Ramos (cell line): ENCODE measurements at regions not wholly inside any gene's neighbourhood (a gene's known extent, or its start where the extent isn't known, plus 50 kb on each side); places are given as distances from the start of the nearest gene placed in this dataset.
"Not testable (repeated sequence)": the region's sequence is repeated elsewhere in the genome, so short reads cannot be mapped to it uniquely, and the experiment has no call there.

Source experiments
- in situ Hi-C: fragments of 300-500 bp; cut with MboI; formaldehyde crosslinking; loops from one replicate; pipeline ENCODE4 v1.14.3; 2022; ENCODE audit warnings: low sequenced_read_pairs; ENCODE audit not compliant: unreplicated experiment

DNA sequence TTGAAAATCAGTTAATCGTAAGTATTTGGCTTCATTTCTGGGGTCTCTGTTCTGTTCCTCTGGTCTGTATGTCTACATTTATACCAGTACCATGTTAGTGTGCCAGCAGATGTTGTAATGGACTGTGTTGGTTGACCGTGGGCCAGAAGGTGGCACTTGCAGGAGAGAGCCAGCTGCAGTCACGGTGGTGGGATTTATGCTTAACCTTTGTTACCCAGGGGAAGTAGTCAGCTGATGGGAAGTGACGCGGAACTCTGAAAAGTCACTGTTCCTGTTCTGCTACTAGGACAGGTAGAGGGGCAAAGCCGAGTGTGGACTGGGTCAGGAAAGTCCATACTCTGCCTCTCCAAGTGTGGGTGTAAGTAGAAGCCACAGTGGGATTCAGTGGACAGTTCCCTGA lies 420.4 kb upstream of the NDN start:
- in situ Hi-C loops, result not testable (repeated sequence)

- in situ Hi-C loops, result not testable (repeated sequence)
Observed at GRCh38 chr15:24107948-24108347, 420.8 kb upstream of the NDN start.

- in situ Hi-C loops, result not testable (repeated sequence)
Observed at GRCh38 chr15:24108349-24108748, 421.2 kb upstream of the NDN start.

- in situ Hi-C loops, result not testable (repeated sequence)
Observed at GRCh38 chr15:24139622-24140021, 452.5 kb upstream of the NDN start.

DNA sequence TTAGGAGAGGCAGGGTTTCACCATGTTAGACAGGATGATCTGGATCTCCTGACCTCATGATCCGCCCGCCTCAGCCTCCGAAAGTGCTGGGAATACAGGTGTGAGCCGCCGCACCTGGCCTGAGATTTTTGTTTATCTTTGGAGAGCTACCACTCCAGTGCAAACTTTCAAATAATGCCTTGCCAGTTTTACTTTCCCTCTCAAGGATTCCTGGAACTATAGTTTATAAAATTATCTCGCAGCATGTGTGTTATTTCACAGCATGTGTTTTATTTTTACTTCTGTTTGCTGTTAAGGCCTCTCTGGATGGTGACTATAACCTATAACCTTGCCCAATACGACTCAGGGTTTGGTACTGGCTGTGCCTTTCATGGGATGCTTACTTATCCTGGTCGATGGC lies 458.0 kb upstream of the NDN start:
- in situ Hi-C loops, result not testable (repeated sequence)

DNA sequence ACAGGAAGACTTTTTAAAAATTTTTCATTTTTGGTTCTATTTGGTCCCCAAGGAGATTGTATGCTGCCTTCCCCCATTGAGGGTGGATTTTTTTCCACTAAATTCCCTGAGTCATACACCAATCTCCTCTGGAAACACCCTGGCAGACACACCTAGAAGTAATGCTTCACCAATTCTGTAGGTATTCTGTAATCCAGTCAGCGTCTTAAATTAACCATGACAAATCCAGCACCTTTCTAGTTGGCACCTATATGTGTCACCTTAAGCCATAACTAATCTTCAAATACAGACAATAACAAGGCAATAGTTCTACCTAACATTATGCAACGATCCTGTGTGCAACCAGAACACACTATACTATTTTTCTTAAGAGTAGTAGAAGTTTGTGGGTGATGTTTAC lies 459.1 kb upstream of the NDN start:
- in situ Hi-C loops, result no loop called here

- in situ Hi-C loops, result no loop called here
Observed at GRCh38 chr15:24150542-24150941, 463.4 kb upstream of the NDN start.

GRCh38 chr15:24158306-24158705 lies 471.2 kb upstream of the NDN start:
- in situ Hi-C loops, result not testable (repeated sequence)

DNA sequence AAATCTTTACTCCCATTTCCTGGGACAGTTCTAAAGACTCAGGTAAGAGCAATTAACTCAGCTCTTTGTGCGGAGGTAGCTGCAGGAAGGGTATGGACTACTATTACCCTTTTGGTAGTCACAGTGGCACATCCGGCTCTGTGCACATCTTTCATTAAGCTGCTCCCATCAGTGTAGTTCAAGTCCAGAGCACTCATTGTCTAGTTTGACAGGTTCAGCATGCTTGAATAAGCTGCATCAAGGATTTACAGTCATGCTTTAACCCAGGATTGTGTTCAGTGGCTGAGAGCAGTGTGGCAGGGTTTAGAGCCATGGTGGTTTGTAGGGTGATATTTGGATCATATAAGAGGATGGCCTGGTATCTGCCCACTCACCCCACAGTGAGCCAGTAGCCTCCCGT lies 478.4 kb upstream of the NDN start:
- in situ Hi-C loops, result not testable (repeated sequence)

- in situ Hi-C loops, result not testable (repeated sequence)
Observed at GRCh38 chr15:24202297-24202696, 473.3 kb upstream of the NPAP1 start.

- in situ Hi-C loops, result not testable (repeated sequence)
Observed at GRCh38 chr15:24211742-24212476, 463.7 kb upstream of the NPAP1 start.

DNA sequence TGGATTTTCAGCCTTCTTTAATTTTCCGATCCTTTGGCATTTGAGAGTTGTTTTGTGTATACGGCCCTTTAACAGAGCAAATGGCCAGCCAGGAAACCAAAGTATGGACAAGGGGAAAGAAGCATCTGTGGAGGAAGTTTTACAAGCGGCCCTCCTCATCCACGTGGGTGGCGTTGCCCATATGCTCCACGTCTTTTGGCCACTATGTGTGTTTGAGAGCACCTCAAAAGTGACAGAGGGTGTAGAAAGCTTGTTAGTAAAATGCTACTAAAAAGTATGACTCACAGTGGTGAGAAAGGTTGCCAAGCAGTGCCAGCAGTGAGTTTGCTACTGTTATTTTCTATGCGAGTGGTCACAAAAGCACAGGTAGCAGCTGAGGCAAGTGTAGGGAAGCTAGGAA lies 451.8 kb upstream of the NPAP1 start:
- in situ Hi-C loops, result no loop called here

- in situ Hi-C loops, result no loop called here
Observed at GRCh38 chr15:24224161-24224560, 451.4 kb upstream of the NPAP1 start.

DNA sequence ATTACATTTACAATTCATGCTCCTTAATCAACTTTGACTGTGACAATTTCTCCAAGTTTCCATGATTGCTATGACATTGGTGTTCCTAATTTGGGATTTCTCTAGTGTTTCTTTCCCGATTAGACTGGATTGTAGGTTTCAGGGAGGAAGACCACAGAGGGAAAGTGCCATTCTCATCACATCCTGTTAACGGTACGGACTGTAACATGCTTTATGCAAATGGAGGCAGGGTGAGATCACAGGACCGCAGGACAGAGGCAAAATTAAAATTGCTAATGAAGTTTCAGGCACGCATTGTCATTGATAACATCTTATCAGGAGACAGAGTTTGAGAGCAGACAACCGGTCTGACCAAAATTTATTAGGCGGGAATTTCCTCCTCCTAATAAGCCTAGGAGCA lies 446.7 kb upstream of the NPAP1 start:
- in situ Hi-C loops, result not testable (repeated sequence)

GRCh38 chr15:24233134-24233533 lies 442.4 kb upstream of the NPAP1 start:
- in situ Hi-C loops, result not testable (repeated sequence)

- in situ Hi-C loops, result not testable (repeated sequence)
Observed at GRCh38 chr15:24240580-24240979, 435.0 kb upstream of the NPAP1 start.

DNA sequence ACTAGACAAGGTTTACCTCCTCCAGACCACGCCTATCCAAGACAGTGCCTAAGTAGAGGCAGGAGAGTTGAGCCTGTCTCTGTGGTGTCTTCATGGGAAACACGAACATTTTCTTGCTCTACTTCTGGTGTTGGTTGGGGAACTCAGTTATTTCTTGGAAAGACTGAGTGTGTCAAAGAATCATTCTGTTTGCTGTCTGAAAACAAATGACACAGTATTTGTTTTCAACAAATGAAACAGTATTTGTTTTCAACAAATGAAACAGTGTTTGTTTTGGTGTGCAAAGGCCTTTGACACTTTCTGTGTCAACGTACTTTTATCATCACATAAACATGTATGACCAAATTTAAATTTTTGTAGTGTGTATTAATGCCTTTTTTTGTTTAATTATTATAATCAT lies 416.5 kb upstream of the NPAP1 start:
- in situ Hi-C loops, result not testable (repeated sequence)

- in situ Hi-C loops, result not testable (repeated sequence)
Observed at GRCh38 chr15:24260407-24260806, 415.2 kb upstream of the NPAP1 start.

GRCh38 chr15:24260854-24261253 lies 414.7 kb upstream of the NPAP1 start:
- in situ Hi-C loops, result not testable (repeated sequence)

- in situ Hi-C loops, result not testable (repeated sequence)
Observed at GRCh38 chr15:24268536-24269165, 406.9 kb upstream of the NPAP1 start.

DNA sequence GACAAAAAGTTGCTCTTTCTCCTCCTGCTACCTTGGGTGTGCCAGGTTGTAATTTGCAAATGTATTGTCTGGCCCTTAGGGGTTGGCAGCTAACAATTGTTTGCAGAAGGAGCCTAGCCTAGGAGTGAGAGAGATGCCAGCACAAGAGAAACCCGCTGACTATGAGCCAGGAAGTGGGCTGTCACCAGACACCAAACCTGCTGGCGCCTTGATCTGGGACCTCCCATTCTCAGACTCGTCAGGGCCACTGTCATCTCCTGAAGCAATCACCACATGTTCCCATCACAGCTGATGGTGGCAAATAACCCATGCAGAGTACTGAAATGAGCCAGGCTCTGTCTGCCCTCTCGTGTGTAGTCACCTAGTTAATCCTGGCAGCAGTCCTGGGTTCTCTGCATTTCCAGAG lies 406.4 kb upstream of the NPAP1 start:
- in situ Hi-C loops, result no loop called here

- in situ Hi-C loops, result no loop called here
Observed at GRCh38 chr15:24269923-24270322, 405.7 kb upstream of the NPAP1 start.
